Neural cell (in vitro differentiated cells): ENCODE measurements at regions not wholly inside any gene's neighbourhood (a gene's known extent, or its start where the extent isn't known, plus 50 kb on each side); places are given as distances from the start of the nearest gene placed in this dataset.

ENCODE experiments used
- CTCF ChIP-seq: fragments of 450-650 bp; IDR thresholded peaks from 2 replicates; pipeline ENCODE4 v1.5.1; 2014; ENCODE audit warnings: antibody characterized with exemption, mild to moderate bottlenecking, moderate library complexity; ENCODE audit not compliant: poor library complexity, severe bottlenecking
- EP300 ChIP-seq: fragments of 450-650 bp; conservative IDR thresholded peaks from 2 replicates; pipeline ENCODE4 v1.6.1; 2014; ENCODE audit warnings: antibody characterized with exemption, mild to moderate bottlenecking, moderate library complexity; ENCODE audit not compliant: poor library complexity, severe bottlenecking
- EZH2 ChIP-seq: fragments of 200-600, 300-800 bp; shearing (Covaris generic), sonication (generic); IDR thresholded peaks from 2 replicates; pipeline ENCODE4 v1.6.1; 2014; ENCODE audit warnings: antibody characterized with exemption, low read length, borderline replicate concordance, mild to moderate bottlenecking; ENCODE audit not compliant: insufficient read depth, poor library complexity, severe bottlenecking
- MXI1 ChIP-seq: fragments of 450-650 bp; conservative IDR thresholded peaks from 2 replicates; pipeline ENCODE4 v1.6.1; 2014; ENCODE audit warnings: antibody characterized with exemption, mild to moderate bottlenecking; ENCODE audit not compliant: poor library complexity, severe bottlenecking
- POLR2AphosphoS5 ChIP-seq: IDR thresholded peaks from 2 replicates; pipeline ENCODE4 v1.6.1; 2012
- RAD21 ChIP-seq: fragments of 450-650 bp; conservative IDR thresholded peaks from 2 replicates; pipeline ENCODE4 v1.6.1; 2014; ENCODE audit warnings: antibody characterized with exemption, mild to moderate bottlenecking, moderate library complexity

GRCh38 chr7:96407427-96407826 is 85.5 kb upstream of the SLC25A13 start:
- TF ChIP-seq EZH2: no peak
- TF ChIP-seq CTCF: no peak
- TF ChIP-seq EP300: no peak
- TF ChIP-seq MXI1: no peak
- no peak for TF ChIP-seq RAD21
- no peak for TF ChIP-seq POLR2AphosphoS5
